Activated CD8-positive, alpha-beta memory T cell treated with anti-CD3 and anti-CD28 coated beads, Interleukin-2, amount 50 U/mL, for 1 hour (primary cell): ENCODE measurements at regions not wholly inside any gene's neighbourhood (a gene's known extent, or its start where the extent isn't known, plus 50 kb on each side); places are given as distances from the start of the nearest gene placed in this dataset.

Experiments used
- DNase-seq: peaks from one replicate; pipeline ENCODE4 v3.0.0-alpha.2; 2020; ENCODE audit errors: extremely low read depth

DNA sequence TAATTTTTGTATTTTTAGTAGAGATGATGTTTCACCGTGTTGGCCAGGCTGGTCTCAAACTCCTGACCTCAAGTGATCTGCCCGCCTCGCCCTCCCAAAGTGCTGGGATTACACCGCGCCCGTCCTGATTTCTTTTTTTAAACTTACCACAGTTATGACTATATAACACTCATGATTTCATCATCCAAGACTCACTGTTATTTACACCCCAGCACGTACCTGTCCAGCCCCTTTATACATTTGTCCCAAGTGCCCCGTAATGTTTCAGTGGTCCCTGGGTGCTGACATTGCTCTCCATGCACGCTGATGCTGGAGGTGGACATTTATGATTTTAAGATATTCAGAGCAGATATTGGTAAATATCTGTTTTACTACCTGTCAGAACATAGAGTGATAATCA, 219.9 kb upstream of the GMDS start:
- DNase-seq, result no peak

DNA sequence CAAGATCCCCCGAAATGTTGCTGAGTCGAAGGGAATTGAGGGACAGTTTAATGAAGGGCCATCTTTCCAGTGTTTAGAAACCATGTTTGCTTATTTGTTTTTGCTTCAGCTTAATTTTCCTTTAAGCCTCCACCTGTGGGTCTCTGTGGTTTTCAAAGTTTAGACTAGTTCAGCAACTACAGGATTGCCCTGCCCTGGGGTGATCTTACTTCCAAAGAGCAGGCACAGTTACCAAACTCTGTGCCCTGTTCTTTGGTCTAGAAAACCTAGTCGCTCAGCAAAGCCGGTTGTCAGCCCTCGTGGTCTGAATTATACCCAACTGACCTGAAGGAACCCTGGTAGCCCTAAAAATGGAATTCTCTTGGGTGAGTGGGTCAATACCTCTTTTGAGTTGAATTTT, 219.2 kb upstream of the GMDS start:
- no peak for DNase-seq

GRCh38 chr6:2462831-2463230, 217.4 kb upstream of the GMDS start:
- DNase-seq, result no peak

- DNase-seq, result no peak
Observed at GRCh38 chr6:2460216-2460745, 214.9 kb upstream of the GMDS start.

DNA sequence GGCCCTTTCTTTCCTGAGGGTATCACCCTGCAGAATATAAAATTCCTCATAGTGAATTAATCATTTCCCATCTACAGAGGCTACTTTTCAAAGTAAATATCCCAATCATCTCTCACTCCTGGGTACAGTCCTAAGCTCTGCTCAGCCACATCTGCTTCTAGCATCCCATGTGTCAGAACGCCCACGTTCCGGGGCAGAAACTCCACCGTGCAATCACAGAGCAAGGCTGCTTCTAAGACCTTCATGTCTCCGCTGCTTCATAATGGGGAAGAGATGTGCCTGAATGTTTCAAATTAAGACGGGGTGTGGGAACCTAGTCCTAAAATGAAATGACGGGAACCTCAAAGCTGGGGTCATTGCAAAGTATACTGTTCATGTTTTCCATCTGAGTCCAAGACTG, 208.8 kb upstream of the GMDS start:
- DNase-seq, result no peak

GRCh38 chr6:2450546-2450945, 205.1 kb upstream of the GMDS start:
- DNase-seq, result no peak

GRCh38 chr6:2449572-2449940, 204.2 kb upstream of the GMDS start:
- DNase-seq, result no peak

DNA sequence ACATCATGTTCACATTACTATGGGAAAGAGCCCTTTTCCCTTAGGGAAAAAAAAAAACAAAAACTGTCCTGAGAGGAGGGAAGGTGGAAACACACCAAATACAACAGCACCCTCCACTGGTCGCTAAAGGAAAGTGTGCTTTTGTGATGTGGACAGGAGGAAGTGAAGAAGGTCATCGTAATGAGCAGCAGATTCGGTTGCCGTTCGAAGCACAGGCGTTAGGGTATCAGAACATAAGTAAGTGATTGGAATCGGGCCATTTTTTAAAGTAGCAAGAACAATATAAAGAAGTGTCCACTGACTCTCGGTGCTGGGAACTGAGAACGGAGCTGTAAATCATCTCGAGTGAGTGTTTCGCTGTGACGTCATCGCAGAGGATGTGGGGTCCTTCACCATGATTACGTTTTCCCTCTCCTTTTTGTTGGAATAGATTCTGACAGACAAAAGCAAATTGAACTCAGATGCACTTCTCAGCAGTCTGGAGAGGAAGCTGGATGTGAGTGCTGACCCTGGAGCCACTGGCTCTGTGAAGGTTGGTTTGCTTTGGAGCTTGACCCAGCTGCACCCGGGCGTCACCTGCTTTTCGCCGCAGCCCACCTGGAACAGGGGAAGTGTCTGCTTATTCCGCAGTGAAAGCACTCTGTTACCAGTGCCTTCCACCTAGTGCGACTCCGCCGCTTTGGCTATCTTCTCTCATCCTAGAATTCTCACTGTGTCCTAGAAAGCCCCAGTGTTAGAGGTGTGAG, 203.6 kb upstream of the GMDS start:
- no peak for DNase-seq

DNA sequence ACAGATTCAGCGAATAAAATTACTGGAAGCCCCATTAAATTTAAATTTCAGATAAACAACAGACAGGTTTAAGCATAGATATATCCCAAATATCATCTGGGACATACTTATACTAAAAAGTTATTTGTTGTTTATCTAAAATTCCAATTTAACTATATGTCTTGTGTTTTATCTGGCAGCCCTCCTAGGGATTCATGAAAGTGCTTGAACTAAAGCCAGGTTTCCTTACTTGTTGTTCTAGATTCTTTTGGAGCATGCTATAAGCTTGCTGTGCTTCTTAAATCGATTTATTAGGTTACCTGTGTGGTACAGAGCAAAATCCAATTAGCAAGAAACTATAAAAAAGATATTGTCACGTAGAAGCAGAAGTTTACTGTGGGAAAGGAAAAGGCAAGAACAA, 202.5 kb upstream of the GMDS start:
- DNase-seq, result no peak

- no peak for DNase-seq
Observed at GRCh38 chr6:2447318-2447920, 202.0 kb upstream of the GMDS start.

GRCh38 chr6:2441601-2442475, 196.4 kb upstream of the GMDS start:
- no peak for DNase-seq

GRCh38 chr6:2440516-2440915, 195.1 kb upstream of the GMDS start:
- DNase-seq, result no peak

DNA sequence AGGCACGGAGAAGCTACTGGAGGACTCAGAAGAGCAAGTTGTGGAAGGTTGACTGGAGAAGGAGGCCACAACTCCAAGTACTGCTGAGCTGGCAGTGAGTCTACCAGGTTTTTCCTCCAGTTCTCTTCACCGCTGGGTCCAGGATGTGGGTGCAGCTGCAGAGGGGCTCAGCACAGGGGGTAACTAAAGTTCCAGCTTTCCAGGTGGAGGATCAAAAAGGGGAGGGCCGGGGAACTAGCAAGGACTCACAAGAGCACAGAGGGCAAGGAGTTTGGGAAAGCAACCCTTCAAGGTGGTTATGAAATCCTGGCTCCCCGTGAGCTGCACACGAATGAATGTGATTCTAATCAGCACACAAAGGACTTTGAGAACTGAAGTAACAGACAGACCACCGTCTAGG, 194.2 kb upstream of the GMDS start:
- DNase-seq, result no peak

- no peak for DNase-seq
Observed at GRCh38 chr6:2439082-2439481, 193.7 kb upstream of the GMDS start.

- DNase-seq, result no peak
Observed at GRCh38 chr6:2436410-2437154, 191.2 kb upstream of the GMDS start.

DNA sequence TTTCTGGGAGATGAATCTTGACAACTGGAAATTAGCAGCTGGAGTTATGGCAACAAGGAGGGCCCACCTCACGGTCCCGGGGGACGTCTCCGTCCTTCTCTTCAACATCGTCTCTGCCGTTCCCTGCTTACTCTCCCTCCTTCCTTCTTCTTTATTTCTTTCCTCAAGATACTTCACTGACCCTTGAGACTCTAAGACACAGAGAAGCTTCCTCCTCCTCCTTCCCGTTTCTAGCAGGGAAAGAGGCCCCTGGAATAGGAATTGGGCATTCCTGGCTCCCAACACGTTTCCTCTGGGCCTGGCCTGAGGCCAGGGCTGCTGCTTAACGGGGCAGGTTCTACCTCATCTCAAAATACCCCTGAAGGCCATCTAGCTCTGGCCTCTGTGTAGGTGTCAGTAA, 189.9 kb upstream of the GMDS start:
- no peak for DNase-seq

GRCh38 chr6:2434912-2435311, 189.5 kb upstream of the GMDS start:
- no peak for DNase-seq

GRCh38 chr6:2434116-2434515, 188.7 kb upstream of the GMDS start:
- no peak for DNase-seq

DNA sequence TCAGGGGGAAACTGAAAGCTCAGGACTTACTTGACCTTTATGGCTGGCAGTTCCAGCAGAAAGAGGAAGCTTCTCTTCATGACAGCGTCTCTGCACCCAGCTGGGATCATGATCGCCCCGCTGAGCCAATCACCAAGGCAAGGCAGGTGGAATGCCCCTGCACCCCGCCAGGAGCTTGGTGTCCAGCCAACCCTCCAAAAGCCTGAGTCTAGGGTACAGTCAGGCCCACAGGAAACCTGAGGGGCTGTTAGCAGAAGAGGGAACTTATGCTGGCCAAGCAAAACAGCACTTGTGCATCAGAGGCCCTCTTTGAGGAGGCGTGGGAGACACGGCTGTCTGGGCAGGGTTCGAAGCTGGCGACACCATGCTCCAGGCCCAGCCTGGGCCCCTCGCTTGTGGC, 188.3 kb upstream of the GMDS start:
- no peak for DNase-seq

DNA sequence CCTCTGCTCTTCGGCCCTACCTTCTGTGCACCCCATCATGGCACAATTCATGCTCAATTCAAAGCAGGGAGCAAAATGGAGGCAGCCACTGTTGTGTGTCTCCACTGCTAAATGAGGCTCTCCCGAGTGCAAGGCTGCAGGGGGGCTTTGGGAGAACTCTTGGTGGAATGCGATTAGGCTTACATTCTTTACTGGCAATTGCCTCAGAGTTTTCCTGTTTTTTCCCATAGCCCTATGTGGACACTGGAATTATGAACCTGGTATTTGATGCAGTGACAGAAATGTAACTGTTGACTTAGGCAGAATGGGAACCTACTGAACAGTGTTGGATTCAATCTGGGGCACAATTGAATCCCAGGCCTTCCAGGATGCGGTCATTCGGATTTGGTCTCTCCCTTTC, 187.9 kb upstream of the GMDS start:
- no peak for DNase-seq

DNA sequence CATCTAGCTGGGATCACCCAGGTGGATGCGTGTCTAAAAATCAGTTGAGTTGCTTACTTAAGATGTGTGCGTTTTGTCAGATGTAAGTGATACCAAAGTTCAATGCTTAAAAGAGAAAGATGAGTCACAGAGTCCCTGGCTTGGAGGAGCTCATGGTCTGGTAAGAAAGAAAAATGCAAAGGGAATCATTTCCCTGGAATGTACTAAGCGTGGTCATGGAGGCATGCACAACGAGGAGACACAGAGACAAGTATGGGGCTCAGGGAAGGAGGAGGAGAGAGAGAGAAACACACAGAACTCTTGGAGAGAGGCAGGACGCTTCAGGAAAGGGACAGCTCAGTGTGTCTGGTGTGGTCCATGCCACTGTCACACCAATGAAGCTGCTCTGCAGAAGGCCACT, 186.9 kb upstream of the GMDS start:
- no peak for DNase-seq

GRCh38 chr6:2430612-2431011, 185.2 kb upstream of the GMDS start:
- no peak for DNase-seq
